GM12875 (cell line): ENCODE measurements at regions not wholly inside any gene's neighbourhood (a gene's known extent, or its start where the extent isn't known, plus 50 kb on each side); places are given as distances from the start of the nearest gene placed in this dataset.
"Not testable (repeated sequence)": the region's sequence is repeated elsewhere in the genome, so short reads cannot be mapped to it uniquely, and the experiment has no call there.

Source experiments
- H3K4me3 ChIP-seq: one replicate; pipeline ENCODE4 v1.5.1; 2011; ENCODE audit warnings: low read depth, low read length, control low read depth
- CTCF ChIP-seq: IDR thresholded peaks from 2 replicates; pipeline ENCODE4 v1.5.1; 2011; ENCODE audit warnings: low read depth, mild to moderate bottlenecking, control low read depth, inconsistent platforms, low read length, moderate library complexity, borderline replicate concordance; ENCODE audit not compliant: insufficient read depth

- no peak for TF ChIP-seq CTCF
- H3K4me3 ChIP-seq = no peak overlapping the region
Observed at GRCh38 chrX:5306654-5307121, 922.0 kb downstream of the NLGN4X start.

GRCh38 chrX:5305452-5305851 is 923.2 kb downstream of the NLGN4X start:
- no peak for TF ChIP-seq CTCF
- no peak overlapping the region for H3K4me3 ChIP-seq

GRCh38 chrX:5295004-5295403 is 933.7 kb downstream of the NLGN4X start:
- no peak overlapping the region for H3K4me3 ChIP-seq
- TF ChIP-seq CTCF = no peak

- H3K4me3 ChIP-seq = no peak overlapping the region
- TF ChIP-seq CTCF = no peak
Observed at GRCh38 chrX:5290635-5291034, 938.0 kb downstream of the NLGN4X start.

GRCh38 chrX:5289949-5290348 is 938.7 kb downstream of the NLGN4X start:
- H3K4me3 ChIP-seq = not testable (repeated sequence)

- H3K4me3 ChIP-seq = no peak overlapping the region
- TF ChIP-seq CTCF = no peak
Observed at GRCh38 chrX:5278908-5279307, 949.8 kb downstream of the NLGN4X start.

GRCh38 chrX:5265324-5265850 is 963.3 kb downstream of the NLGN4X start:
- H3K4me3 ChIP-seq = no peak overlapping the region
- TF ChIP-seq CTCF = no peak

GRCh38 chrX:5250106-5250505 is 978.6 kb downstream of the NLGN4X start:
- no peak for TF ChIP-seq CTCF
- H3K4me3 ChIP-seq = no peak overlapping the region
